Activated CD4-positive, alpha-beta T cell treated with anti-CD3 and anti-CD28 coated beads for 36 hours (primary cell): ENCODE measurements at regions not wholly inside any gene's neighbourhood (a gene's known extent, or its start where the extent isn't known, plus 50 kb on each side); places are given as distances from the start of the nearest gene placed in this dataset.

ENCODE experiments used
- ATAC-seq: fragments of 200-7000 bp; cut with Tn5 transposase; one replicate; pipeline ENCODE4 v1.10.0; 2021; ENCODE audit warnings: mild to moderate bottlenecking, moderate library complexity
- CTCF ChIA-PET: fragments of 350-600 bp; sonication (Branson Sonifier 250); formaldehyde crosslinking; loops from one replicate; lab custom pipeline; 2021; ENCODE audit warnings: antibody characterized with exemption; lab: Charles Lee
- POLR2A ChIA-PET: fragments of 350-600 bp; sonication (Branson Sonifier 250); formaldehyde crosslinking; loops from one replicate; lab custom pipeline; 2021; ENCODE audit warnings: antibody characterized with exemption, inconsistent platforms; lab: Charles Lee
- DNase-seq: peaks from one replicate; pipeline ENCODE4 v3.0.0-alpha.2; 2020
- H3K27ac Mint-ChIP-seq: one replicate; pipeline ENCODE4 v1.8.0; 2021; ENCODE audit warnings: mixed read lengths
- H3K27me3 Mint-ChIP-seq: one replicate; pipeline ENCODE4 v1.8.0; 2021; ENCODE audit warnings: mixed read lengths
- H3K36me3 Mint-ChIP-seq: one replicate; pipeline ENCODE4 v1.8.0; 2021; ENCODE audit warnings: low read depth, mixed read lengths
- H3K4me1 Mint-ChIP-seq: one replicate; pipeline ENCODE4 v1.8.0; 2021; ENCODE audit warnings: mixed read lengths
- H3K4me3 Mint-ChIP-seq: one replicate; pipeline ENCODE4 v1.8.0; 2021; ENCODE audit warnings: mild to moderate bottlenecking, moderate library complexity, mixed read lengths
- H3K9me3 Mint-ChIP-seq: one replicate; pipeline ENCODE4 v1.8.0; 2021; ENCODE audit warnings: low read depth, mixed read lengths
- intact Hi-C, 2 experiments: fragments of 100-400 bp; cut with DNase I in 1 of 2; cut with micrococcal nuclease in 1 of 2; formaldehyde crosslinking; loops; one replicate each; pipeline versions ENCODE4 v1.14.2 to v1.15.1; 2022 to 2024; cut with DNase I, micrococcal nuclease

- ChIA-PET POLR2A (no interaction called here), CTCF (no interaction called here)
- no peak overlapping the region for H3K27ac Mint-ChIP-seq
- H3K4me3 Mint-ChIP-seq, result no peak overlapping the region
- H3K4me1 Mint-ChIP-seq, result no peaks in the 10 kb centered on the region
- peaks cover 2% of the 10 kb centered on the region for H3K9me3 Mint-ChIP-seq
- DNase-seq (no peak), ATAC-seq (no peak)
- intact Hi-C loops, result no loop called here
- no peaks in the 10 kb centered on the region for H3K36me3 Mint-ChIP-seq
- peaks cover 8% of the 10 kb centered on the region for H3K27me3 Mint-ChIP-seq
Measured at GRCh38 chr10:121043124-121043849, 192.1 kb downstream of the WDR11 start.

GRCh38 chr10:121048749-121049148 lies 197.6 kb downstream of the WDR11 start:
- Mint-ChIP-seq H3K4me3 (no peak overlapping the region), H3K36me3 (no peaks in the 10 kb centered on the region), H3K27ac (no peak overlapping the region), H3K4me1 (no peaks in the 10 kb centered on the region), H3K9me3 (peaks cover 2% of the 10 kb centered on the region), H3K27me3 (peaks cover 2% of the 10 kb centered on the region)
- ChIA-PET POLR2A (no interaction called here), CTCF (no interaction called here)
- intact Hi-C loops, result no loop called here
- ATAC-seq (no peak), DNase-seq (no peak)

GRCh38 chr10:121049489-121049888 lies 198.3 kb downstream of the WDR11 start:
- ATAC-seq (no peak), DNase-seq (no peak)
- H3K4me3 Mint-ChIP-seq, result no peak overlapping the region
- no peak overlapping the region for H3K27ac Mint-ChIP-seq
- ChIA-PET POLR2A (no interaction called here), CTCF (interaction anchor here (0.6 kb wide), 1 partner anchor 26 kb away, joined by 3 read pairs; no protein-coding TSS in a partner anchor)
- H3K9me3 Mint-ChIP-seq, result peaks cover 2% of the 10 kb centered on the region
- no peaks in the 10 kb centered on the region for H3K36me3 Mint-ChIP-seq
- no peaks in the 10 kb centered on the region for H3K4me1 Mint-ChIP-seq
- H3K27me3 Mint-ChIP-seq, result peaks cover 2% of the 10 kb centered on the region
- intact Hi-C loops, result no loop called here

GRCh38 chr10:121049923-121050322 lies 198.8 kb downstream of the WDR11 start:
- DNase-seq (no peak), ATAC-seq (no peak)
- ChIA-PET CTCF (interaction anchor here (0.6 kb wide), 1 partner anchor 26 kb away, joined by 3 read pairs; no protein-coding TSS in a partner anchor), POLR2A (no interaction called here)
- Mint-ChIP-seq H3K4me1 (no peaks in the 10 kb centered on the region), H3K36me3 (no peaks in the 10 kb centered on the region), H3K27me3 (peaks cover 2% of the 10 kb centered on the region), H3K4me3 (no peak overlapping the region), H3K9me3 (peaks cover 2% of the 10 kb centered on the region), H3K27ac (no peak overlapping the region)
- intact Hi-C loops, result no loop called here

- H3K27me3 Mint-ChIP-seq, result peaks cover 2% of the 10 kb centered on the region
- no peak overlapping the region for H3K27ac Mint-ChIP-seq
- H3K4me3 Mint-ChIP-seq, result no peak overlapping the region
- H3K4me1 Mint-ChIP-seq, result no peaks in the 10 kb centered on the region
- H3K36me3 Mint-ChIP-seq, result no peaks in the 10 kb centered on the region
- ATAC-seq (no peak), DNase-seq (no peak)
- peaks cover 2% of the 10 kb centered on the region for H3K9me3 Mint-ChIP-seq
- intact Hi-C loops, result no loop called here
- ChIA-PET POLR2A (no interaction called here), CTCF (interaction anchor here (0.7 kb wide), 1 partner anchor 334 kb away, joined by 3 read pairs; no protein-coding TSS in a partner anchor)
Measured at GRCh38 chr10:121051171-121051570, 200.0 kb downstream of the WDR11 start.

- intact Hi-C loops, result no loop called here
- CTCF ChIA-PET, result interaction anchor here (0.7 kb wide), 1 partner anchor 633 kb away, joined by 3 read pairs; no protein-coding TSS in a partner anchor
- no peak for ATAC-seq
- no peaks in the 10 kb centered on the region for H3K4me1 Mint-ChIP-seq
- no peak for DNase-seq
- H3K27me3 Mint-ChIP-seq, result peaks cover 2% of the 10 kb centered on the region
- H3K9me3 Mint-ChIP-seq, result peaks cover 2% of the 10 kb centered on the region
- H3K4me3 Mint-ChIP-seq, result no peak overlapping the region
- no peak overlapping the region for H3K27ac Mint-ChIP-seq
- POLR2A ChIA-PET, result no interaction called here
- no peaks in the 10 kb centered on the region for H3K36me3 Mint-ChIP-seq
Measured at GRCh38 chr10:121051696-121052279, 200.6 kb downstream of the WDR11 start.

- ChIA-PET CTCF (no interaction called here), POLR2A (no interaction called here)
- H3K9me3 Mint-ChIP-seq, result no peaks in the 10 kb centered on the region
- peaks cover 2% of the 10 kb centered on the region for H3K27me3 Mint-ChIP-seq
- H3K36me3 Mint-ChIP-seq, result no peaks in the 10 kb centered on the region
- H3K27ac Mint-ChIP-seq, result no peak overlapping the region
- ATAC-seq (no peak), DNase-seq (no peak)
- H3K4me1 Mint-ChIP-seq, result no peaks in the 10 kb centered on the region
- intact Hi-C loops, result no loop called here
- no peak overlapping the region for H3K4me3 Mint-ChIP-seq
Measured at GRCh38 chr10:121053151-121053550, 202.0 kb downstream of the WDR11 start.

- no peaks in the 10 kb centered on the region for H3K9me3 Mint-ChIP-seq
- no peak overlapping the region for H3K4me3 Mint-ChIP-seq
- ChIA-PET POLR2A (no interaction called here), CTCF (no interaction called here)
- DNase-seq (no peak), ATAC-seq (no peak)
- H3K4me1 Mint-ChIP-seq, result no peaks in the 10 kb centered on the region
- no peak overlapping the region for H3K27ac Mint-ChIP-seq
- H3K36me3 Mint-ChIP-seq, result no peaks in the 10 kb centered on the region
- intact Hi-C loops, result no loop called here
- H3K27me3 Mint-ChIP-seq, result peaks cover 2% of the 10 kb centered on the region
Measured at GRCh38 chr10:121054874-121055273, 203.7 kb downstream of the WDR11 start.

GRCh38 chr10:121057269-121057668 lies 206.1 kb downstream of the WDR11 start:
- ChIA-PET CTCF (no interaction called here), POLR2A (no interaction called here)
- Mint-ChIP-seq H3K27me3 (peaks cover 2% of the 10 kb centered on the region), H3K9me3 (no peaks in the 10 kb centered on the region), H3K27ac (no peak overlapping the region), H3K36me3 (no peaks in the 10 kb centered on the region), H3K4me1 (no peaks in the 10 kb centered on the region), H3K4me3 (no peak overlapping the region)
- no peak for DNase-seq
- intact Hi-C loops, result no loop called here
- no peak for ATAC-seq

- H3K27me3 Mint-ChIP-seq, result peaks cover 2% of the 10 kb centered on the region
- no peak overlapping the region for H3K27ac Mint-ChIP-seq
Measured at GRCh38 chr10:121058082-121058481, 206.9 kb downstream of the WDR11 start.

GRCh38 chr10:121059351-121059750 lies 208.2 kb downstream of the WDR11 start:
- POLR2A ChIA-PET, result no interaction called here
- no peaks in the 10 kb centered on the region for H3K36me3 Mint-ChIP-seq
- H3K4me3 Mint-ChIP-seq, result no peak overlapping the region
- CTCF ChIA-PET, result no interaction called here
- intact Hi-C loops, result no loop called here
- H3K27ac Mint-ChIP-seq, result no peak overlapping the region
- ATAC-seq (no peak), DNase-seq (no peak)
- no peaks in the 10 kb centered on the region for H3K4me1 Mint-ChIP-seq
- no peaks in the 10 kb centered on the region for H3K9me3 Mint-ChIP-seq
- peaks cover 2% of the 10 kb centered on the region for H3K27me3 Mint-ChIP-seq

More at GRCh38 chr10:121058082-121058481, 206.9 kb downstream of the WDR11 start:
- ChIA-PET CTCF (no interaction called here), POLR2A (no interaction called here)
- no peak overlapping the region for H3K4me3 Mint-ChIP-seq
- no peaks in the 10 kb centered on the region for H3K4me1 Mint-ChIP-seq
- no peaks in the 10 kb centered on the region for H3K9me3 Mint-ChIP-seq
- intact Hi-C loops, result no loop called here
- DNase-seq (no peak), ATAC-seq (no peak)
- H3K36me3 Mint-ChIP-seq, result no peaks in the 10 kb centered on the region

- Mint-ChIP-seq H3K4me3 (no peak overlapping the region), H3K4me1 (no peaks in the 10 kb centered on the region), H3K27ac (no peak overlapping the region), H3K9me3 (no peaks in the 10 kb centered on the region), H3K27me3 (peaks cover 2% of the 10 kb centered on the region), H3K36me3 (no peaks in the 10 kb centered on the region)
- ChIA-PET POLR2A (no interaction called here), CTCF (no interaction called here)
- DNase-seq, result no peak
- ATAC-seq, result no peak
- intact Hi-C loops, result no loop called here
Measured at GRCh38 chr10:121062115-121062514, 211.0 kb downstream of the WDR11 start.
